MCF 10A (cell line): ENCODE measurements at regions not wholly inside any gene's neighbourhood (a gene's known extent, or its start where the extent isn't known, plus 50 kb on each side); places are given as distances from the start of the nearest gene placed in this dataset.

Source experiments
- BruUV-seq: library from RNA; stranded (reverse); fragments of 400-500 nt; replicated peaks from 2 replicates; lab custom pipeline; 2021; lab: Mats Ljungman, UMichigan
- CTCF ChIA-PET: fragments of 300-600 bp; sonication (Branson Sonifier 250); formaldehyde crosslinking; extraction: SDS; loops from one replicate; lab custom pipeline; 2021; ENCODE audit warnings: antibody characterized with exemption, inconsistent platforms; lab: Yijun Ruan, JAX
- POLR2A ChIA-PET: fragments of 300-600, 350-650 bp; sonication (Branson Sonifier 250); formaldehyde crosslinking; extraction: SDS; loops from one replicate; lab custom pipeline; 2020; ENCODE audit warnings: antibody characterized with exemption, inconsistent platforms; lab: Yijun Ruan, JAX
- DNase-seq: peaks from one replicate; pipeline ENCODE4 v3.0.0-alpha.2; 2018; ENCODE audit not compliant: unreplicated experiment
- H3K27ac Mint-ChIP-seq: one replicate; pipeline ENCODE4 v1.8.0; 2022; ENCODE audit warnings: mild to moderate bottlenecking, low read depth, mixed read lengths; ENCODE audit not compliant: unreplicated experiment
- H3K27me3 Mint-ChIP-seq: one replicate; pipeline ENCODE4 v1.8.0; 2022; ENCODE audit warnings: mixed read lengths; ENCODE audit not compliant: insufficient read depth, unreplicated experiment
- H3K36me3 Mint-ChIP-seq: one replicate; pipeline ENCODE4 v1.8.0; 2022; ENCODE audit warnings: mild to moderate bottlenecking, moderate library complexity, mixed read lengths; ENCODE audit not compliant: insufficient read depth, unreplicated experiment
- H3K4me1 Mint-ChIP-seq: one replicate; pipeline ENCODE4 v1.8.0; 2022; ENCODE audit warnings: mixed read lengths; ENCODE audit not compliant: insufficient read depth, unreplicated experiment
- H3K4me3 Mint-ChIP-seq: one replicate; pipeline ENCODE4 v1.8.0; 2022; ENCODE audit warnings: mild to moderate bottlenecking, moderate library complexity, mixed read lengths; ENCODE audit not compliant: unreplicated experiment
- H3K9me3 Mint-ChIP-seq: one replicate; pipeline ENCODE4 v1.8.0; 2022; ENCODE audit warnings: mixed read lengths; ENCODE audit not compliant: unreplicated experiment
- intact Hi-C: fragments of 100-400 bp; cut with micrococcal nuclease; formaldehyde crosslinking; loops from 2 replicates; pipeline ENCODE4 v1.14.1; 2022
- TF ChIP-seq, protein P1 (sequence below): fragments of 200-600 bp; IDR thresholded peaks from one replicate; pipeline ENCODE4 v1.8.0; 2022; ENCODE audit warnings: antibody characterized with exemption, mild to moderate bottlenecking; ENCODE audit not compliant: unreplicated experiment

GRCh38 chr6:14950970-14951276, 294.9 kb upstream of the JARID2 start:
- ChIA-PET POLR2A (no interaction called here), CTCF (interaction anchor here (1.1 kb wide), 1 partner anchor 253 kb away, joined by 4 read pairs; no protein-coding TSS in a partner anchor)
- Mint-ChIP-seq H3K9me3 (peaks cover 8% of the 10 kb centered on the region), H3K4me1 (no peaks in the 10 kb centered on the region), H3K36me3 (no peaks in the 10 kb centered on the region), H3K27ac (no peak overlapping the region), H3K27me3 (no peaks in the 10 kb centered on the region), H3K4me3 (no peak overlapping the region)
- intact Hi-C loops: no loop called here
- TF ChIP-seq, protein P1, sequence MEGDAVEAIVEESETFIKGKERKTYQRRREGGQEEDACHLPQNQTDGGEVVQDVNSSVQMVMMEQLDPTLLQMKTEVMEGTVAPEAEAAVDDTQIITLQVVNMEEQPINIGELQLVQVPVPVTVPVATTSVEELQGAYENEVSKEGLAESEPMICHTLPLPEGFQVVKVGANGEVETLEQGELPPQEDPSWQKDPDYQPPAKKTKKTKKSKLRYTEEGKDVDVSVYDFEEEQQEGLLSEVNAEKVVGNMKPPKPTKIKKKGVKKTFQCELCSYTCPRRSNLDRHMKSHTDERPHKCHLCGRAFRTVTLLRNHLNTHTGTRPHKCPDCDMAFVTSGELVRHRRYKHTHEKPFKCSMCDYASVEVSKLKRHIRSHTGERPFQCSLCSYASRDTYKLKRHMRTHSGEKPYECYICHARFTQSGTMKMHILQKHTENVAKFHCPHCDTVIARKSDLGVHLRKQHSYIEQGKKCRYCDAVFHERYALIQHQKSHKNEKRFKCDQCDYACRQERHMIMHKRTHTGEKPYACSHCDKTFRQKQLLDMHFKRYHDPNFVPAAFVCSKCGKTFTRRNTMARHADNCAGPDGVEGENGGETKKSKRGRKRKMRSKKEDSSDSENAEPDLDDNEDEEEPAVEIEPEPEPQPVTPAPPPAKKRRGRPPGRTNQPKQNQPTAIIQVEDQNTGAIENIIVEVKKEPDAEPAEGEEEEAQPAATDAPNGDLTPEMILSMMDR: no peak
- DNase-seq: no peak
- no TSS peak for BruUV-seq

DNA sequence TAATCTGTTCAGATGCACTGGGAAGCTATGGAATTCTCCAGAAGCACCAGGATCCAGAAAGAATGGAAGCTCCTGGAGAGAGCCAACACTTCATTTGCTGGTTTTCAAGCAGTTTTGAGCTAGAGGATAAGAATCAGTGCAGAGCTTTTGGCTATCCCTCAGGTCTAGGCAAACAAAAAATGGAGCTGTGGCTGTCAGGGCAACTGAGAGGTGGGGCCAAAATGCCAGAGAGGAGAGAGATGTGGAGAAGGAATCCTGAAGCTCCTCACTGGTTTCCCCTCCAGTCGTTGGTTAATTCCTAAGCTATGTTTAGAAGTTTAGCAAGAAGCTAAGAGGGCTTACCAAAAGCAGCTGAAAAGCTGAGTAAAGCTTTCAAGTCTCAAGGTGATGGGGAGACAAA, 294.2 kb upstream of the JARID2 start:
- no peaks in the 10 kb centered on the region for H3K36me3 Mint-ChIP-seq
- peaks cover 8% of the 10 kb centered on the region for H3K9me3 Mint-ChIP-seq
- ChIA-PET POLR2A (interaction anchor here (0.7 kb wide), 1 partner anchor 57 kb away, joined by 3 read pairs; no protein-coding TSS in a partner anchor), CTCF (interaction anchor here (0.6 to 0.7 kb wide), 2 partner anchors 868 to 1027 kb away, joined by 3 to 4 read pairs; partner anchors contain the start of gene RNF182)
- no peaks in the 10 kb centered on the region for H3K27me3 Mint-ChIP-seq
- no peaks in the 10 kb centered on the region for H3K4me1 Mint-ChIP-seq
- TF ChIP-seq, protein P1: no peak
- no peak for DNase-seq
- no peak overlapping the region for H3K27ac Mint-ChIP-seq
- BruUV-seq: no TSS peak
- H3K4me3 Mint-ChIP-seq: no peak overlapping the region
- intact Hi-C loops: no loop called here

- Mint-ChIP-seq H3K4me3 (no peak overlapping the region), H3K27ac (no peak overlapping the region), H3K9me3 (peaks cover 8% of the 10 kb centered on the region), H3K36me3 (no peaks in the 10 kb centered on the region), H3K27me3 (no peaks in the 10 kb centered on the region), H3K4me1 (no peaks in the 10 kb centered on the region)
- BruUV-seq: no TSS peak
- no peak for DNase-seq
- TF ChIP-seq, protein P1: no peak
- intact Hi-C loops: no loop called here
- ChIA-PET POLR2A (no interaction called here), CTCF (no interaction called here)
These were observed 292.0 kb upstream of the JARID2 start for GRCh38 chr6:14953836-14954235.

DNA sequence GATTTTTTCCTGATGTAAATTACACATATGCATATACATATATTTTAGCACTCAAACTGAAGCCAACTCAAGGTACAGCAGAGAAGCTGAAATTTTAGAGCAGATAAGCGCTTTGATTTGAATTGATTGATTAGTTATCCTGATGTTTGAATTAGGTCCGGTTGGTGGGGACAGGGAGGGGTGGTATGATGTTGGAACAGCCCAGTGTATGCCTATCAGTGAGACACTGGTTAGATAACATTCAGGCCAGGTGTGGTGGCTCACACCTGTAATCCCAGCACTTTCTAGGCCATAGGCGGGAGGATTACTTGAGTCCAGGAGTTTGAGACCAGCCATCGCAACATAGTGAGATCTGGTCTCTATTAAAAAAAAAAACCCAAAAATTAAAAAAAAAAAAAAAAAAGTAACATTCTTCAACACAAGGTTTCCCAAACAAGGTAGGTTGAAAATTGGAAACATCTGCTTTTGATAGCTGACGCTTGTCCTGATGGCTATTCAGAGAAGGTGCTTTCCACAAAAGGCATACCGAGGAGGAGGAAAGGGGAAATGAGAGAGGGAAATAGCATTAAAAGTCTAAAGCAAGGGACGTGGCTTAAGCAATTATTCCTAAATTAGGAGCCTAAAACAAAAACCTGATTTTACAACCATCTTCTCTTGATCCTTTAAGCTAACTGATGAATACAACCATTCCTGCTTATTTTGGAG, 288.4 kb upstream of the JARID2 start:
- BruUV-seq: no TSS peak
- Mint-ChIP-seq H3K4me3 (no peak overlapping the region), H3K36me3 (no peaks in the 10 kb centered on the region), H3K27me3 (no peaks in the 10 kb centered on the region), H3K27ac (no peak overlapping the region), H3K4me1 (no peaks in the 10 kb centered on the region), H3K9me3 (peaks cover 8% of the 10 kb centered on the region)
- CTCF ChIA-PET: no interaction called here
- TF ChIP-seq, protein P1: no peak
- DNase-seq: no peak
- intact Hi-C loops: no loop called here
- POLR2A ChIA-PET: no interaction called here
